K562 (cell line): ENCODE measurements at regions not wholly inside any gene's neighbourhood (a gene's known extent, or its start where the extent isn't known, plus 50 kb on each side); places are given as distances from the start of the nearest gene placed in this dataset.

ENCODE experiments used
- CCAR2 ChIP-seq: fragments of 200-400 bp; formaldehyde crosslinking; IDR thresholded peaks from 2 replicates; pipeline ENCODE4 v1.6.1; 2017; ENCODE audit warnings: mild to moderate bottlenecking, low read depth, low read length
- CREB3L1 ChIP-seq: fragments of 450-650 bp; IDR thresholded peaks from 2 replicates; pipeline ENCODE4 v1.6.1; 2014; ENCODE audit warnings: low read depth, mild to moderate bottlenecking, moderate library complexity, borderline replicate concordance
- CTCF ChIP-seq, 3 experiments: IDR thresholded peaks in 2 of 3; conservative IDR thresholded peaks in 1 of 3; 2 replicates each; pipeline ENCODE4 v1.5.1; 2011 to 2012; ENCODE audit warnings: low read length in 3 of 3, mild to moderate bottlenecking in 3 of 3, control low read depth in 2 of 3, improper control_type of control experiment in 1 of 3, inconsistent platforms in 1 of 3, low read depth in 1 of 3, mixed read lengths in 1 of 3, moderate library complexity in 1 of 3; ENCODE audit not compliant: insufficient read depth in 2 of 3
- E2F1 ChIP-seq: sonication (generic); formaldehyde crosslinking; IDR thresholded peaks from 2 replicates; pipeline ENCODE4 v1.8.1; 2023; ENCODE audit warnings: mild to moderate bottlenecking, missing genetic modification reagents, moderate library complexity
- MEIS2 ChIP-seq: fragments of 450-650 bp; IDR thresholded peaks from 2 replicates; pipeline ENCODE4 v1.6.1; 2014; ENCODE audit warnings: mild to moderate bottlenecking; ENCODE audit not compliant: partially characterized antibody
- NR1H2 ChIP-seq: sonication (generic); formaldehyde crosslinking; IDR thresholded peaks from 2 replicates; pipeline ENCODE4 v1.4.0; 2020; ENCODE audit warnings: mild to moderate bottlenecking, missing genetic modification reagents
- REST ChIP-seq, 2 experiments: fragments of 450-650 bp; formaldehyde crosslinking in 1 of 2; IDR thresholded peaks; 2 replicates each; pipeline versions ENCODE4 v1.4.0 to v1.6.1; 2014 to 2020; ENCODE audit warnings: mild to moderate bottlenecking in 2 of 2, borderline replicate concordance in 1 of 2, low read depth in 1 of 2
- SMAD1 ChIP-seq: fragments of 150-350 bp; IDR thresholded peaks from 2 replicates; pipeline ENCODE4 v1.6.1; 2014; ENCODE audit warnings: low read length, low read depth; ENCODE audit not compliant: partially characterized antibody
- ZNF232 ChIP-seq: sonication (generic); formaldehyde crosslinking; IDR thresholded peaks from 2 replicates; pipeline ENCODE4 v1.8.0; 2022; ENCODE audit warnings: mild to moderate bottlenecking, missing genetic modification reagents
- ZNF586 ChIP-seq: fragments of 450-650 bp; formaldehyde crosslinking; conservative IDR thresholded peaks from 2 replicates; pipeline ENCODE4 v1.4.0; 2020; ENCODE audit warnings: mild to moderate bottlenecking, moderate library complexity

- TF ChIP-seq ZNF586 (CRISPR knock-in tag) (no peak), CREB3L1 (no peak), MEIS2 (no peak), E2F1 (CRISPR knock-in tag) (no peak), ZNF232 (no peak), NR1H2 (CRISPR knock-in tag) (no peak), CCAR2 (no peak), REST (IDR thresholded peaks at IDR 0.05; ENCODE audit: borderline replicate concordance) (no peak), REST (CRISPR knock-in tag; IDR thresholded peaks at IDR 0.05; ENCODE audit: low read depth) (no peak), SMAD1 (no peak), CTCF (IDR thresholded peaks at IDR 0.05 in 2 of 3, conservative IDR thresholded peaks at IDR 0.05 in 1 of 3; ENCODE audit: insufficient read depth in 2 of 3, low read depth in 1 of 3, low read length in 3 of 3) (no peak)
These were observed 357.5 kb downstream of the CAAP1 start for GRCh38 chr9:26535151-26535550.
